ENCODE measurements at regions not wholly inside any gene's neighbourhood (a gene's known extent, or its start where the extent isn't known, plus 50 kb on each side); places are given as distances from the start of the nearest gene placed in this dataset.
"Not testable (repeated sequence)": the region's sequence is repeated elsewhere in the genome, so short reads cannot be mapped to it uniquely, and the experiment has no call there.

DNA sequence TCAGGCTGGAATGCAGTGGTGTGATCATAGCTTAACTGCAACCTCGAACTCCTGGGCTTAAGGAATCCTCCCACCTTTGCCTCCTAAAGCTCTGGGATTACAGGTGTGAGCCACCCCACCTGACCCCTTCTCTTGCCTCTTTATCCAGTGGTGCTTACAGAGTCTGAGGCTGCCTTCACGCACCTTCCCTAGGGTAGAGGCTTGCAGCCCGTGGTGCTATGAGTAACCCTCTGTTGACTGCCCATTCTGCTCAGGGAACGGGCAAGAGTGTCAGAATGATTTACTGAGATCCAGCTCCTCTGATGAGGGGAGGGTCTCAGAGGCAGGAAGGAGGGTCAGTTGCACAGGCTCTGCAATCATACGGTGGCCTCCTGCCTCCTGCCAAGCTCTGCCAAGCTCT, 125.1 kb upstream of the TBX3 start:
- Mint-ChIP-seq H3K36me3 (ENCODE audit: low read depth) (no peaks in the 10 kb centered on the region), H3K27me3 (ENCODE audit: low read depth, poor library complexity) (peaks cover 16% of the 10 kb centered on the region)

DNA sequence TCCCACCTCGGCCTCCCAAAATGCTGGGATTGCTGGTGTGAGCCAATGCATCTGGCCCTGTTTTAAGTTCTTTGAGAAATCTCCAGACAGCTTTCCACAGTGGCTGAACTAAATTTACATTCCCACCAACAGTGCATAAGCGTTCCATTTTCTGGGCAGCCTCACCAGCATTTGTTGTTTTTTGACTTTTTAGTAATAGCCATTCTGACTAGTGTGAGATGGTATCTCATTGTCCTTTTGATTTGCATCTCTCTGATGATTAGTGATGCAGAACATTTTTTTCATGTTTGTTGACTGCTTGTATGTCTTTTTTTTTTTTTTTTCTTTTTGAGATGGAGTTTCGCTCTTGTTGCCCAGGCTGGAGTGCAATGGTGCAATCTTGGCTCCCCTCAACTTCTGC, 117.4 kb upstream of the TBX3 start:
- H3K36me3 Mint-ChIP-seq (ENCODE audit: low read depth); H3K27me3 Mint-ChIP-seq (ENCODE audit: low read depth, poor library complexity); H3K4me3 Mint-ChIP-seq; DNase-seq; H3K9me3 Mint-ChIP-seq; H3K27ac Mint-ChIP-seq: not testable (repeated sequence)
- H3K4me1 Mint-ChIP-seq: peaks cover 18% of the 10 kb centered on the region

More for the DNA sequence above, 125.1 kb upstream of the TBX3 start:
- no peaks in the 10 kb centered on the region for H3K9me3 Mint-ChIP-seq
- no peak for TF ChIP-seq CTCF (IDR thresholded peaks at IDR 0.05)
- no peak overlapping the region for H3K4me3 Mint-ChIP-seq
- H3K27ac Mint-ChIP-seq: peak overlapping the region; percentile 16
- DNase-seq: peak; percentile 25
- H3K4me1 Mint-ChIP-seq: peaks cover 36% of the 10 kb centered on the region

DNA sequence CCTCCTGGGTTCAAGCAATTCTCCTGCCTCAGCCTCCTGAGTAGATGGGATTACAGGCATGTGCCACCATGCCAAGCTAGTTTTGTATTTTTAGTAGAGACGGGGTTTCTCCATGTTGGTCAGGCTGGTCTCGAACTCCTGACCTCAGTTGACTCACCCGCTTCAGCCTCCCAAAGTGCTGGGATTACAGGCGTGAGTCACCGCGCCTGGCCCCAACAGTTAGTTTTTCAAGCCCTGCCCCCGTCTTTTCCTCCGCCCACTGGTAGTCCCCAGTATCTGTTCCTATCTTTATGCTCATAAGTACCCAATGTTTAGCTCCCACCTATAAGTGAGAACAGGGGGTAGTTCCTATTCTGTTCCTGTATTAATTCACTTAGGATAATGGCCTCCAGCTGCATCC, 116.6 kb upstream of the TBX3 start:
- H3K4me1 Mint-ChIP-seq: peaks cover 18% of the 10 kb centered on the region
- H3K27me3 Mint-ChIP-seq (ENCODE audit: low read depth, poor library complexity); H3K27ac Mint-ChIP-seq; H3K4me3 Mint-ChIP-seq; DNase-seq; H3K36me3 Mint-ChIP-seq (ENCODE audit: low read depth); H3K9me3 Mint-ChIP-seq: not testable (repeated sequence)

DNA sequence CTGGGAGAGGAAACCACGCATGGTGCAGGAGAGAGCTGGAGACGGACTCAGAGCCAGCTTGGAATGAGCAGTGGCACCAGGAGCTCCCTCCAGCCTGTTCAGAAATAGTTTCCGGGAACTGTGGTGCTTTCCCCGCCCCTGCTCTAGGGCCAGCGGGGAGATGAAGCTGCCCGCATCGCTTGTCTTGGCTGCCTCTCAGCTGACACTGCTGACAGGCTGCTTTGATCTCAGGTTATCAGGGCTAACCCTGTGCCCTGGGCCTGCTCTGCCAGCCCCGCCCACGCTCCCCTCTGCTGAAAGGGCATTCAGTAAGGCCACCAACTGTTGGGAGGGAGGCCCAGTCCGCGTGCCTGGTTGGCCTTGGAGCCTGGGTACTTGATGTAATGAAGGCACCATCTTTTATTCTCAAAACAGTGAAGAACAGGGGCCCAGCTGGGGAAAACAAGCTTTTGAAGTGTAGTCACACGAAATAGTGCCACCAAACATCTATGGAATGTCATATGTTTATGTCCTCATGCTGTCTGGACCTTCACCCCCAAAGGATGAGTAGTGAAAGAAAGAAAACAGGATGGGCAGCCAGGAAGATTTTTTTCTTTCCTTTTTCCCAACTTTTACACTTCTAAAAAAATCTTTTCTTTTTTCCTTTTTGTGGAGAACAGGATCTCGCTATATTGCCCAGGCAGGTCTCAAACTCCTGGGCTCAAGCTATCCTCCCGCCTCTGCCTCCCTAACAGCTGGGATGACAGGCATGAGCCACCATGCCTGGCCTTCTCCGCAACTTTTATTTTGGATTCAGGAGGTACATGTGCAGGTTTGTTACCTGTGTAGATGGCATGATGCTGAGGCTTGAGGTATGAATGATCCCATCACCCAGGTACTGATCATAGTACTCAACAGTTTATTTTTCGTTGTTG, 115.9 kb upstream of the TBX3 start:
- peak; percentile 58 for DNase-seq
- Mint-ChIP-seq H3K27me3 (ENCODE audit: low read depth, poor library complexity) (no peaks in the 10 kb centered on the region), H3K4me1 (peaks cover 18% of the 10 kb centered on the region), H3K36me3 (ENCODE audit: low read depth) (no peaks in the 10 kb centered on the region), H3K27ac (no peak overlapping the region), H3K4me3 (no peak overlapping the region), H3K9me3 (no peaks in the 10 kb centered on the region)
- TF ChIP-seq CTCF (IDR thresholded peaks at IDR 0.05): no peak

DNA sequence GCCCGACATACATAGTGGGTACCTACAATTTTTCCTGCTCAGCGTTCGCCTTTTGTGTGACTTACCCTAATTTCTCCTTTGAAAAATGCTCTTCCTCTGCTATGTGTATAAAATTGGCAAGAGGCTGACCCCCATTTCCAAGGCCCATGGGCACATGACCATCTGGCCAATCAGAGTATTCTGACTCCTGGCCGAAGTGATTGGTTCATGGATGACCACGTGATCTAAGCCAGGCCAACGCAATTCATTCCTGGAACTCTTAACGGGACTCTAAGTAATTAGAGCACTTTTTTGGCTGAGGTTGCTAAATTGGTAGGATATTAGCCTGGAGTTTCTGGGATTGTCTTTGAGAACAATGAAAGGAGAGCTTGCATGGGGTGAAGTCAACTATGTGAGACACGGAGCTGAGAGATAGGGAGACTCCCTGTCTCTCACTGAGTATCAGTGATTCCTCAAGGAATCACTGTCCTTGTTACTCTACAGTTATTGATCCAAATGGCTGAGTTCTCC, 110.1 kb upstream of the TBX3 start:
- no peak overlapping the region for H3K4me3 Mint-ChIP-seq
- TF ChIP-seq CTCF (IDR thresholded peaks at IDR 0.05): no peak
- H3K4me1 Mint-ChIP-seq: peaks cover 6% of the 10 kb centered on the region
- no peaks in the 10 kb centered on the region for H3K9me3 Mint-ChIP-seq
- H3K27ac Mint-ChIP-seq: no peak overlapping the region
- no peak for DNase-seq
- H3K27me3 Mint-ChIP-seq (ENCODE audit: low read depth, poor library complexity): peaks cover 5% of the 10 kb centered on the region
- no peaks in the 10 kb centered on the region for H3K36me3 Mint-ChIP-seq (ENCODE audit: low read depth)

DNA sequence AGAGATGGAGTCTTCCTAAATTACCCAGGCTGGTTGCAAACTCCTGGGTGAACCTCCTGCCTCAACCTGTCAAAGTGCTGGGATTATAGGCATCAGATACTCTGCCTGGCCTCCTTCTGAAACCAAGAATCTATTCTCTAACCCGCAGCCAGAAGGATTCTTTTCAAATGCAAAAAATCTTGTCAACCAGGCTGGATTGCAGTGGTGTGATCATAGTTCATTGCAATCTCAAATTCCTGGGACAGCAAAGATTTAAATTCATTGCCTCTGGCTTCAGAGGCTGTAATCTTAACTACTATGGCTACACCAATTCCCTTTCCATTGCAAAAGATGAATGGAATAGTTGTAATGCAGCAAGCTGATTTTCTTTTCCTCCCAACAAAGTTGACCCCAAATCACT, 106.3 kb upstream of the TBX3 start:
- DNase-seq: no peak
- Mint-ChIP-seq H3K27ac (no peak overlapping the region), H3K9me3 (no peaks in the 10 kb centered on the region), H3K36me3 (ENCODE audit: low read depth) (no peaks in the 10 kb centered on the region), H3K4me1 (no peaks in the 10 kb centered on the region), H3K27me3 (ENCODE audit: low read depth, poor library complexity) (peaks cover 8% of the 10 kb centered on the region), H3K4me3 (no peak overlapping the region)
- no peak for TF ChIP-seq CTCF (IDR thresholded peaks at IDR 0.05)

DNA sequence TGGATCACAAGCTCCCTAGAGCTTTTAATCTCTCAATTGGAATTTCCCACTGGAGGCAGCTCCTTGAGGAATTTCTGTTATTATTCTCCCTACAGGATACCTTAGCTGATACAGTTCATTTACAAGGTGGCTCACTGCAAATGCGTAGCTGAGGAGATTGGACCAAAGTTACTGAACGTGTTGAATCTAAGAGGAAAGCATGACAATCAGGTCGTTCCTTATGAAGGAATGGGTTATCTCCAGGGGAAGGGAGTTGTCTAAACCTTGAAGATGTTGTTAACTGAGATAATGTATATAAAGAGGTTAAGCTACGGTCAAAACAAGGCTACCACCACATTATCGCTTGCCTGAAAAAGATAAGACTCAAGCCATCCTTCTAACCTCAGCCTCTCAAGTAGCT, 105.8 kb upstream of the TBX3 start:
- H3K4me3 Mint-ChIP-seq: no peak overlapping the region
- no peak for DNase-seq
- no peaks in the 10 kb centered on the region for H3K9me3 Mint-ChIP-seq
- no peaks in the 10 kb centered on the region for H3K4me1 Mint-ChIP-seq
- H3K27ac Mint-ChIP-seq: no peak overlapping the region
- peaks cover 8% of the 10 kb centered on the region for H3K27me3 Mint-ChIP-seq (ENCODE audit: low read depth, poor library complexity)
- no peak for TF ChIP-seq CTCF (IDR thresholded peaks at IDR 0.05)
- no peaks in the 10 kb centered on the region for H3K36me3 Mint-ChIP-seq (ENCODE audit: low read depth)

All from nephron progenitor cell (in vitro differentiated cells).